Smooth muscle cell (in vitro differentiated cells): ENCODE measurements at regions not wholly inside any gene's neighbourhood (a gene's known extent, or its start where the extent isn't known, plus 50 kb on each side); places are given as distances from the start of the nearest gene placed in this dataset.

Source experiments
- DNase-seq: peaks from one replicate; lab custom pipeline; 2025; ENCODE audit not compliant: unreplicated experiment; lab: John Stamatoyannopoulos, UW
- H2AFZ ChIP-seq: fragments of 200-600 bp; sonication (generic); 2 replicates; pipeline ENCODE4 v1.6.0; 2016; ENCODE audit warnings: antibody characterized with exemption, low read depth, mild to moderate bottlenecking
- H3F3A ChIP-seq: fragments of 200-600 bp; sonication (generic); 2 replicates; pipeline ENCODE4 v1.6.0; 2017; ENCODE audit warnings: antibody characterized with exemption, low read depth
- H3K27ac ChIP-seq: fragments of 200-600 bp; sonication (generic); 2 replicates; pipeline ENCODE4 v1.5.1; 2016; ENCODE audit warnings: low read depth, mild to moderate bottlenecking
- H3K27me3 ChIP-seq: fragments of 200-600 bp; sonication (generic); 2 replicates; pipeline ENCODE4 v1.6.1; 2016; ENCODE audit warnings: low read depth, mild to moderate bottlenecking
- H3K36me3 ChIP-seq: fragments of 200-600 bp; sonication (generic); 2 replicates; pipeline ENCODE4 v1.5.1; 2016; ENCODE audit warnings: low read depth
- H3K4me1 ChIP-seq: fragments of 200-600 bp; sonication (generic); 2 replicates; pipeline ENCODE4 v1.5.1; 2016; ENCODE audit warnings: low read depth
- H3K4me2 ChIP-seq: fragments of 200-600 bp; sonication (generic); 2 replicates; pipeline ENCODE4 v1.6.0; 2016; ENCODE audit warnings: mild to moderate bottlenecking
- H3K4me3 ChIP-seq: fragments of 200-600 bp; sonication (generic); 2 replicates; pipeline ENCODE4 v1.5.1; 2016; ENCODE audit warnings: mild to moderate bottlenecking
- H3K79me2 ChIP-seq: fragments of 200-600 bp; sonication (generic); 2 replicates; pipeline ENCODE4 v1.6.0; 2016; ENCODE audit warnings: low read depth, mild to moderate bottlenecking
- H3K9ac ChIP-seq: fragments of 200-600 bp; sonication (generic); 2 replicates; pipeline ENCODE4 v1.6.0; 2016; ENCODE audit warnings: low read depth
- H3K9me3 ChIP-seq: fragments of 200-600 bp; sonication (generic); replicated peaks from 2 replicates; pipeline ENCODE4 v1.5.1; 2016; ENCODE audit warnings: low read depth
- H4K20me1 ChIP-seq: fragments of 200-600 bp; sonication (generic); 2 replicates; pipeline ENCODE4 v1.6.0; 2016; ENCODE audit warnings: low read depth
- CTCF ChIP-seq: fragments of 200-600 bp; sonication (generic); IDR thresholded peaks from 2 replicates; pipeline ENCODE4 v1.5.1; 2017; ENCODE audit warnings: borderline replicate concordance, mild to moderate bottlenecking, antibody characterized with exemption; ENCODE audit not compliant: insufficient read depth, poor library complexity, severe bottlenecking
- WGBS: methylation state at CpG from one replicate; pipeline ENCODE4 v1.1.7; 2016; ENCODE audit warnings: low lambda C conversion rate; 5-methylcytosine and 5-hydroxymethylcytosine counted together

DNA sequence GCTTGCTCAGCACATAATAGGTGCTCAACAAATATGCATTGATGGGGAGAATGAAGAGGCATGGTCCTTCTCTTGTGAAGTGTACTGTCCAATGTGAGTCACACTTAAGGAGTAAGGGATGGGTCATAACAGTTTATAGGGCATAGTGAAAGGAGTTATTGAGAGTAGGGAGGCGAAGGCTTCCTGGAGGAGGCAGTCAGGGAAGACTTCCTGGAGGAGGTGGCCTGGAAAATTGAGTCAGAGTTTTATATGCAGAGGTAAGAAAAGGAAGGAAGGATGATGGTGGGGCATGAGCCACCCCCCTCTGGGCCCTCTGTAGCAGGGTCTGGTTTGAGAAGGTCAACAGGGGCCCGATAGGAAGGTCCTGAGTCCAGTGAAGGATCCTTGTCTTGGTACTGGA, 57.0 kb upstream of the ZNF536 start:
- Histone ChIP-seq H3K79me2 (no peaks in the 10 kb centered on the region), H4K20me1 (no peaks in the 10 kb centered on the region), H3K9ac (no peak overlapping the region), H2AFZ (no peak overlapping the region), H3F3A (no peaks in the 10 kb centered on the region), H3K4me2 (no peak overlapping the region), H3K4me1 (no peaks in the 10 kb centered on the region), H3K4me3 (no peak overlapping the region), H3K27ac (no peak overlapping the region), H3K36me3 (no peaks in the 10 kb centered on the region), H3K27me3 (peaks cover 7% of the 10 kb centered on the region), H3K9me3 (no peaks in the 10 kb centered on the region)
- no peak for TF ChIP-seq CTCF
- 89% methylated on average over 2 of the region's 2 CpGs for WGBS
- DNase-seq = no peak

- H3K4me1 ChIP-seq = no peaks in the 10 kb centered on the region
- no peak overlapping the region for H3K4me2 ChIP-seq
- TF ChIP-seq CTCF = no peak
- H3K36me3 ChIP-seq = no peaks in the 10 kb centered on the region
- no peaks in the 10 kb centered on the region for H3K27me3 ChIP-seq
- DNase-seq = no peak
- 96% methylated on average over 4 of the region's 4 CpGs for WGBS
- no peaks in the 10 kb centered on the region for H3F3A ChIP-seq
- no peaks in the 10 kb centered on the region for H3K9me3 ChIP-seq
- no peaks in the 10 kb centered on the region for H4K20me1 ChIP-seq
- H3K9ac ChIP-seq = no peak overlapping the region
- H3K27ac ChIP-seq = no peak overlapping the region
- no peak overlapping the region for H2AFZ ChIP-seq
- no peak overlapping the region for H3K4me3 ChIP-seq
- no peaks in the 10 kb centered on the region for H3K79me2 ChIP-seq
Measured at GRCh38 chr19:30316000-30316491, 56.1 kb upstream of the ZNF536 start.

- no peaks in the 10 kb centered on the region for H3K79me2 ChIP-seq
- 81% methylated on average over 6 of the region's 6 CpGs for WGBS
- no peak overlapping the region for H3K9ac ChIP-seq
- H3K27ac ChIP-seq = no peak overlapping the region
- H3F3A ChIP-seq = no peaks in the 10 kb centered on the region
- no peaks in the 10 kb centered on the region for H4K20me1 ChIP-seq
- H3K36me3 ChIP-seq = no peaks in the 10 kb centered on the region
- no peak overlapping the region for H2AFZ ChIP-seq
- H3K4me3 ChIP-seq = no peak overlapping the region
- no peaks in the 10 kb centered on the region for H3K4me1 ChIP-seq
- no peak for TF ChIP-seq CTCF
- no peaks in the 10 kb centered on the region for H3K9me3 ChIP-seq
- no peak for DNase-seq
- H3K27me3 ChIP-seq = no peaks in the 10 kb centered on the region
- no peak overlapping the region for H3K4me2 ChIP-seq
Measured at GRCh38 chr19:30316560-30317106, 55.6 kb upstream of the ZNF536 start.

DNA sequence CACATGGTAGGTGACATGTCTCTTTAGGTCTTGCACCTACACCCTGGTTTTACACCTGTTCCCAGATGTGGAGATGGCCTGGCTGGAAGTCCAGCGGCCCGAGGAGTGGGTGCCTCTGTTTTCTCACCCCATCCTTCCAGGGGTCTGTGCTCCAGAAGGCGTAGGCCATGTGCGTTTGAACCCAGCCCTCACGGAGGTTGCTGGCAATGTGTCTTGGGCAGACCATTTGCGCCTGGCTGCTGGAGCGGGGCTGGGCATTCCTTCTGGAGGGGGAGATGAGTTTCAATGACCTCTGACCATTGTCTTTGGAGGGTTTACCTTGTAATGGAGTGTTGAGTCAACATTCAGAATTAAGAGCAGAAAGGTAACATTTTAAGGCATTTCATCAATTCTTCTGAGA, 54.8 kb upstream of the ZNF536 start:
- H3K4me2 ChIP-seq = no peak overlapping the region
- H3K9me3 ChIP-seq = no peaks in the 10 kb centered on the region
- no peaks in the 10 kb centered on the region for H3K27me3 ChIP-seq
- H3K79me2 ChIP-seq = no peaks in the 10 kb centered on the region
- H3K36me3 ChIP-seq = no peaks in the 10 kb centered on the region
- H3K27ac ChIP-seq = no peak overlapping the region
- H2AFZ ChIP-seq = no peak overlapping the region
- H3K4me3 ChIP-seq = no peak overlapping the region
- TF ChIP-seq CTCF = no peak
- 90% methylated on average over 7 of the region's 7 CpGs for WGBS
- H4K20me1 ChIP-seq = no peaks in the 10 kb centered on the region
- H3K4me1 ChIP-seq = no peaks in the 10 kb centered on the region
- no peaks in the 10 kb centered on the region for H3F3A ChIP-seq
- DNase-seq = no peak
- H3K9ac ChIP-seq = no peak overlapping the region
